ENCODE measurements at regions not wholly inside any gene's neighbourhood (a gene's known extent, or its start where the extent isn't known, plus 50 kb on each side); places are given as distances from the start of the nearest gene placed in this dataset.

DNA sequence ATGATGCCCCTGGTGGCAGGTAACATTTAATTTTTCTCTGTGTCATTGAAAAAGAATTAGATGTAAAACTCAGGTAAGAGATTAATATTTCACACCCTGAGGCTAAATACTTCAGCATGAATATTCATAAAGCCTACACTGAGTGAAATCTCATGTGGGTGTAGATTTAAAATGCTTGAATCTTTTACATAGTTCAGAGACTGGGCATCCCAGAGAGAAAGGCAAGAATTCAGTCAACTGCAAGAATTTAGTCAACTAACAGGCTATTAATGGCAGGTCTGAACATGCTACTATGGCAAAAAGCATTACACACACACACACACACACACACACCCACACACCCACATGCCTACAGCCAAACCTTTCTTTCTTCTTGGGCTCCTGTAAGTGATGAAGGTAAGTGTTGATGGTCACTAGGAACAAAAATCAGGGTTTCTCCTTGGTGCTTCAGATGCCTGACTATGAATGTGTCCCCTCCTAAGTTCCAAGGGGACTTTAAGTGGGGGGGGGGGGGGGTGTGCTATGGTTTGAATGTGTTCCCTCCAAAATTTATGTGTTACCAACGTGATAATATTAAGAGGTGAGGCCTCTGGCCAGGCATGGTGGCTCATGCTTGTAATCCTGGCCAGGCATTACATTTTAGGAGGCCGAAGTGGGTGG lies 63.7 kb upstream of the PSMD7 start:
- H3K4me3 ChIP-seq (ENCODE audit: low read depth, low read length), result no peak overlapping the region
- in situ Hi-C loops (cut with HindIII; ENCODE audit: low sequenced_read_pairs), result no loop called here
- no peak for DNase-seq (ENCODE audit: low read depth, low spot score)
- TF ChIP-seq, protein P1, sequence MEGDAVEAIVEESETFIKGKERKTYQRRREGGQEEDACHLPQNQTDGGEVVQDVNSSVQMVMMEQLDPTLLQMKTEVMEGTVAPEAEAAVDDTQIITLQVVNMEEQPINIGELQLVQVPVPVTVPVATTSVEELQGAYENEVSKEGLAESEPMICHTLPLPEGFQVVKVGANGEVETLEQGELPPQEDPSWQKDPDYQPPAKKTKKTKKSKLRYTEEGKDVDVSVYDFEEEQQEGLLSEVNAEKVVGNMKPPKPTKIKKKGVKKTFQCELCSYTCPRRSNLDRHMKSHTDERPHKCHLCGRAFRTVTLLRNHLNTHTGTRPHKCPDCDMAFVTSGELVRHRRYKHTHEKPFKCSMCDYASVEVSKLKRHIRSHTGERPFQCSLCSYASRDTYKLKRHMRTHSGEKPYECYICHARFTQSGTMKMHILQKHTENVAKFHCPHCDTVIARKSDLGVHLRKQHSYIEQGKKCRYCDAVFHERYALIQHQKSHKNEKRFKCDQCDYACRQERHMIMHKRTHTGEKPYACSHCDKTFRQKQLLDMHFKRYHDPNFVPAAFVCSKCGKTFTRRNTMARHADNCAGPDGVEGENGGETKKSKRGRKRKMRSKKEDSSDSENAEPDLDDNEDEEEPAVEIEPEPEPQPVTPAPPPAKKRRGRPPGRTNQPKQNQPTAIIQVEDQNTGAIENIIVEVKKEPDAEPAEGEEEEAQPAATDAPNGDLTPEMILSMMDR (IDR thresholded peaks at IDR 0.05; ENCODE audit: low read depth, low read length), result no peak

DNA sequence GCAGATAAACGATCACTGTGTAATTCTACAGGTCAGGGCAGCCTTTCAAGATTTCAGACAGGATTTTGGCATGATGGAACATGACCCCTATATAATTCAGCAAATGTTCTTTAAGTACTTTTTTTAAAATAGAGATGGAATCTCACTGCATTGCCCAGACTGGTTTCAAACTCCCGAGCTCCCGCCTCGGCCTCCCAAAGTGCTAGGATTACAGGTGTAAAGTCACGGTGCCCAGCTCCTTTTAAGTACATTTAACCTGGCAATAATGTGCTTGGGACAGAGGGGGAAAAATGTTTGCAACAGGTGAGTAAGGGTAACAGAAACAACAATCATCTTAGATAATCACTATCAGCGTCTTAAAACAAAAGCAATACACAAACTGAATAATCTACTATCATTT lies 66.5 kb upstream of the PSMD7 start:
- TF ChIP-seq, protein P1 (IDR thresholded peaks at IDR 0.05; ENCODE audit: low read depth, low read length), result no peak
- H3K4me3 ChIP-seq (ENCODE audit: low read depth, low read length), result no peak overlapping the region
- DNase-seq (ENCODE audit: low read depth, low spot score), result no peak
- in situ Hi-C loops (cut with HindIII; ENCODE audit: low sequenced_read_pairs), result no loop called here

DNA sequence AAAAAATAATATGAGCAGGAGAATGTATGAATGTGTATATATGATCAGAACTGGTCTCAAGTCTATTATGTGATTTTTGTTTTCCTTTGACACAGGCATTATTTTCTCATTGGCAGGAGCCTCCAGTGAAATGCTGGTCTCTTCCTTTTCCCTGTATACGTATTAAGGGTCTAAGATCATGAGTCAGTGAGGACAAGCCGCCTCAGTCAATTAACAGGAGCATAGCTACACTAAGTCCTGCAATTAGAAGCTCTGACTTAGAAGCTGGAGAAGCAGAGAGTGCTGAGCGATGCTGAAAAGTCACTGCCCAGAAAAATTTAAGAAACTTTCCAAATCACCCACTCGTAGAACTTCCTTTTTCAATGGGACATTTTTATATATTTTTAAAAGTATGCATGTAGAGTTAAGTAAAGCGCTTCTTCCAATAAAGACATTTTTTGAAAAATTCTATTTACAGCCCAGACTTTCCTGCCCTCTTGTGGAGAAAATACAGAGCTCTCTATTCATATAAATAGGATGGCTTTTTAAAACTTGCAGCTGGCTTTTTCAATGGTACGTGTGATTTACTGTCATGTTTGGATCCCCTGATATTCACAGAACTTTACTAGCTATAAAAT lies 70.2 kb upstream of the PSMD7 start:
- no peak overlapping the region for H3K4me3 ChIP-seq (ENCODE audit: low read depth, low read length)
- in situ Hi-C loops (cut with HindIII; ENCODE audit: low sequenced_read_pairs), result no loop called here
- TF ChIP-seq, protein P1 (IDR thresholded peaks at IDR 0.05; ENCODE audit: low read depth, low read length), result peak; percentile 49
- DNase-seq (ENCODE audit: low read depth, low spot score), result peak; percentile 25

DNA sequence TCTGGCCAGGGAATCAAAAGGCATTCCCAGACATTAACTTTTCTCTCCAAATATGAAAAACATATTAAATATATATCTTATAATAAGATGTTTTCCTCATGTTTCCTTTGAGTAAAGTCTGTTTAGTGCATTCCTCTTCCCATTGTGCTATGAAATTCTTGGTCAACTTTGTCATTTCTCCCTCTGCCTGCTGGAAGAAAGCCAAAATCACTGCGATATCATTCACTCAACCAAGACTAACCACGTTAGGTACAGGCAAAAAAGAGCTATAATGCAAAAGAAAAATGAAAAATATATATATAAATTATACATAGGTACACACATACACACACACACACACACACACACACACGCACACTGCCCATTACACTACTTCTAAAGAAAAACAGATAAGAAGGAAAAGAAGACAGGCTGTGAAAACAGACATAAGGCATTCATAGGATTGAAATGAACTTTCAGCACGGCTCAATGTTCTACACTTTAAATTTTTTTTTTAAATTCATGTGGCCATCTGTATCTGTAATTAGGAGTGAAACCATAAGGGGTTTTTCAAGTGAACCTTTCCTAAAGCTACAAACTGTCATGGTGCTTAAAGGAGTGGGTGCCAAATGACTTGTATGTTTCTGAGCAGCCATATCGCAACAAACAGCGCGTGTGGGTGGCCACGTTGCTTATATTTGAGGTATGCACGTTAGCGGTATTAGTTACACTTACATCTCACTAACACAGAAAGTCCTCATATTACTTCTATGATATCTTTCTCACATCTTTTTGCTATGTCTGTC lies 71.6 kb upstream of the PSMD7 start:
- no peak overlapping the region for H3K4me3 ChIP-seq (ENCODE audit: low read depth, low read length)
- in situ Hi-C loops (cut with HindIII; ENCODE audit: low sequenced_read_pairs), result no loop called here
- peak; percentile 25 for DNase-seq (ENCODE audit: low read depth, low spot score)
- TF ChIP-seq, protein P1 (IDR thresholded peaks at IDR 0.05; ENCODE audit: low read depth, low read length), result no peak

DNA sequence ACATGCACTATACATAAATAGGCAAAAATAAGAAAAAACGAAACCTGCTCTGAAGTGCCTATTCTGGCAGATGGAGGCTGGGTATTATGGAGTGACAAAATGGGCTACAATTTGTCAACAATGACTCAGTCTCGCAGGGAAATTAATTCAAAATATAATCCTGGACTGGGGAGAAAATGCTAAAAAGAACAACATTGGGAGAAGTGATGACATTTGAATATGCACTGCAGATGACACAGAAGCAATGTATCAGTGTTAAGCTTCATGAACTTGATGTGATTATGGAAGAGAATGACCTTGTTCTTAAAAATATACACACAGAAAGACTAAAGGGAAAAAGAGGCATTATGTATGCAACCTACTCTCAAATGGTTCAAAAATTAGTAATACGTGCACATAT lies 74.8 kb upstream of the PSMD7 start:
- TF ChIP-seq, protein P1 (IDR thresholded peaks at IDR 0.05; ENCODE audit: low read depth, low read length), result no peak
- H3K4me3 ChIP-seq (ENCODE audit: low read depth, low read length), result no peak overlapping the region
- in situ Hi-C loops (cut with HindIII; ENCODE audit: low sequenced_read_pairs), result no loop called here
- DNase-seq (ENCODE audit: low read depth, low spot score), result no peak

DNA sequence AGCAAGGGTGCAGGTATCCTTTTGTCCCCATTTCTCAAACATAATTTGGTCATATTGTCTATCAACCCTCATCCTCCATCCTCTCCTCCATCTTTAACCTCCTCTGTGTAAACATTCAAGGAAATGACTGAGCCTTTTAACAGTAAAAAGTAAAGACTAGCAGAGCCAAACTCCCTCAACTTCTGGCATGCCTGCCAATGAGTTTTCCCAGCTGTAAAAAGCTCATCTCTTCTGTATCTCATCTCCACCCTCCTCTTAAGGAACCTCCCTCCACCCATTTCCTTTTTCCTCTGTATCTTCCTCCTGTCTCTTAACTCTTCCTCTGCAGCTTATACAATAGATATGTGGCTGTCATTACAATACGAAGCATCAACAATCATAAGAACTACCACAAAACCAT lies 76.9 kb upstream of the PSMD7 start:
- no peak for DNase-seq (ENCODE audit: low read depth, low spot score)
- in situ Hi-C loops (cut with HindIII; ENCODE audit: low sequenced_read_pairs), result no loop called here
- TF ChIP-seq, protein P1 (IDR thresholded peaks at IDR 0.05; ENCODE audit: low read depth, low read length), result no peak
- H3K4me3 ChIP-seq (ENCODE audit: low read depth, low read length), result no peak overlapping the region
